ENCODE measurements at regions not wholly inside any gene's neighbourhood (a gene's known extent, or its start where the extent isn't known, plus 50 kb on each side); places are given as distances from the start of the nearest gene placed in this dataset.

DNA sequence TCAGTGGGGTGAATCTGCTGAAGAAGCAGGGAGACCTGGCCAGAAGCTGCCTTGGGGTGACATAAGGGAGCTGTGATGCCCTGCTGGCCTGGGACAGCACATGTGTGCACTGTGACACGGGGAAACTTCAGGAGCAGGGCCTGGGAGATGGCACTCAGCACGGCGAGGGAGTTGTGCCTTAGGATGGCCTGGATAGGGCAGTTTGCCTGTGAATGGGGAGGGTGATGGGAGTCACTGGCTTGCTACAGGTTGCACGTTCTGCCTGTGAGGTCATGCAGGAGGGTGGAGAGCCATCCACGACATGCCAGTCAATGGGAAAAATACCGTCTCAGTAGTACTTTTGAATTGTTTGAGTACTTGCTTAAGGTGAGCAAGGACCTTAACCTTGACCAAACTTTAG, 76.8 kb upstream of the UBE3A start:
- H3K4me1 ChIP-seq (replicated peaks in 1 of 4; ENCODE audit: control insufficient read depth in 3 of 4, insufficient read depth in 4 of 4, low read length in 3 of 4): peaks cover 0 to 7% (median 4%) of the 10 kb centered on the region in 4 experiments; a peak in 4 of 7 replicates
- no peak overlapping the region for H2BK20ac ChIP-seq (ENCODE audit: low read length)
- H3K4ac ChIP-seq (replicated peaks; ENCODE audit: insufficient read length, low read depth, low read length): no peak overlapping the region
- H2AK5ac ChIP-seq (ENCODE audit: low read depth, low read length): no peak overlapping the region
- no peak overlapping the region for H4K8ac ChIP-seq (ENCODE audit: extremely low read depth, insufficient read depth, low read length)
- no peak overlapping the region for H3K4me2 ChIP-seq (ENCODE audit: insufficient read depth in 1 of 2, low read depth in 2 of 2, low read length in 2 of 2)
- H3K18ac ChIP-seq (ENCODE audit: extremely low read depth, low read length): no peak overlapping the region
- H2BK5ac ChIP-seq (ENCODE audit: low read depth, low read length): no peak overlapping the region
- peak in 1 of 2 experiments; percentile 39 for DNase-seq (ENCODE audit: low read depth in 1 of 2, low spot score in 2 of 2)
- no peak overlapping the region for H3K14ac ChIP-seq (ENCODE audit: insufficient read length)
- no peaks in the 10 kb centered on the region for H3K36me3 ChIP-seq (ENCODE audit: control insufficient read depth in 2 of 4, insufficient read depth in 4 of 4, low read length in 3 of 4)
- H4K5ac ChIP-seq (ENCODE audit: insufficient read length, low read depth, low read length): no peak overlapping the region
- TF ChIP-seq SIRT6 (IDR thresholded peaks at IDR 0.05; ENCODE audit: low read length): no peak
- TF ChIP-seq CHD2 (IDR thresholded peaks at IDR 0.05; ENCODE audit: low read length): no peak
- no peak for TF ChIP-seq RBBP5 (IDR thresholded peaks at IDR 0.05; ENCODE audit: borderline replicate concordance, low read depth, low read length)
- TF ChIP-seq CBX5 (IDR thresholded peaks at IDR 0.05; ENCODE audit: low read depth, low read length): no peak
- no peak for TF ChIP-seq TEAD4 (IDR thresholded peaks at IDR 0.05; ENCODE audit: low read depth, low read length)
- no peak for TF ChIP-seq JUND (IDR thresholded peaks at IDR 0.05; ENCODE audit: low read length)
- TF ChIP-seq BCL11A (IDR thresholded peaks at IDR 0.05; ENCODE audit: low read depth in 2 of 2, low read length in 2 of 2): no peak
- no peak for TF ChIP-seq GABPA (IDR thresholded peaks at IDR 0.05; ENCODE audit: borderline replicate concordance, insufficient read depth, low read length)
- TF ChIP-seq RNF2 (IDR thresholded peaks at IDR 0.05; ENCODE audit: borderline replicate concordance, low read depth, low read length, missing control alignments, poor library complexity, severe bottlenecking): no peak
- no peak for TF ChIP-seq SRF (IDR thresholded peaks at IDR 0.05; ENCODE audit: low read depth, low read length)
- FAIRE-seq: no peak
- no peak overlapping the region for H3K56ac ChIP-seq (replicated peaks; ENCODE audit: insufficient read length, low read depth, low read length)
- peak overlapping the region; percentile 10; the same call in 1 of the 2 replicates for H2BK12ac ChIP-seq (ENCODE audit: low read depth, low read length)
- no peaks in the 10 kb centered on the region for H3K27me3 ChIP-seq (replicated peaks in 1 of 4; ENCODE audit: control insufficient read depth in 3 of 4, extremely low read depth in 1 of 4, insufficient read depth in 3 of 4, low read length in 3 of 4)
- H3K27ac ChIP-seq (ENCODE audit: low read depth, low read length): no peak overlapping the region
- no peaks in the 10 kb centered on the region for H3K79me2 ChIP-seq (ENCODE audit: control insufficient read depth in 1 of 2, insufficient read depth in 2 of 2, low read length in 2 of 2)
- ChIA-PET CTCF (ENCODE audit: partially characterized antibody) (interaction anchor here (1.4 to 1.9 kb wide), 3 partner anchors 7 to 194 kb away, joined by 3 to 5 read pairs (median 3); no protein-coding TSS in a partner anchor), POLR2A (ENCODE audit: partially characterized antibody) (no interaction called here)
- no peak overlapping the region for H4K91ac ChIP-seq (replicated peaks; ENCODE audit: insufficient read length, low read length)
- H4K20me1 ChIP-seq (replicated peaks in 1 of 2; ENCODE audit: control insufficient read depth in 1 of 2, insufficient read depth in 2 of 2, low read length in 2 of 2): no peaks in the 10 kb centered on the region
- peak overlapping the region; percentile 83; the same call in 1 of the 2 replicates for H2BK15ac ChIP-seq (ENCODE audit: low read length)
- no peak overlapping the region for H3K4me3 ChIP-seq (ENCODE audit: extremely low read depth in 1 of 4, insufficient read depth in 2 of 4, low read depth in 3 of 4, low read length in 4 of 4)
- no peak overlapping the region for H3K23ac ChIP-seq (ENCODE audit: insufficient read length)
- H3K9me3 ChIP-seq (ENCODE audit: insufficient read depth in 2 of 2, low read depth in 1 of 2, low read length in 1 of 2): no peaks in the 10 kb centered on the region; a peak in 2 of 4 replicates
- H3K79me1 ChIP-seq (ENCODE audit: low read depth, low read length): no peaks in the 10 kb centered on the region; the same call in 1 of the 2 replicates
- H3K9ac ChIP-seq (replicated peaks in 1 of 4; ENCODE audit: extremely low read depth in 1 of 4, low read depth in 3 of 4, low read length in 3 of 4): no peak overlapping the region
- no peaks in the 10 kb centered on the region for H3K23me2 ChIP-seq (ENCODE audit: low read depth, low read length)
- no peak overlapping the region for H2AFZ ChIP-seq (ENCODE audit: low read length)
- WGBS, 2 experiments (ENCODE audit: extremely low coverage in 1 of 2, insufficient coverage in 1 of 2, insufficient read length in 1 of 2, insufficient replicate concordance in 2 of 2, low coverage in 1 of 2, low lambda C conversion rate in 2 of 2, missing lambda C conversion rate in 1 of 2): 90% methylated on average over 6 of the region's 6 CpGs; no CpG with 5 or more reads in 1 of the 2 experiments
- no peak overlapping the region for H2BK120ac ChIP-seq (replicated peaks; ENCODE audit: low read depth, low read length)
